ENCODE measurements at regions not wholly inside any gene's neighbourhood (a gene's known extent, or its start where the extent isn't known, plus 50 kb on each side); places are given as distances from the start of the nearest gene placed in this dataset.

DNA sequence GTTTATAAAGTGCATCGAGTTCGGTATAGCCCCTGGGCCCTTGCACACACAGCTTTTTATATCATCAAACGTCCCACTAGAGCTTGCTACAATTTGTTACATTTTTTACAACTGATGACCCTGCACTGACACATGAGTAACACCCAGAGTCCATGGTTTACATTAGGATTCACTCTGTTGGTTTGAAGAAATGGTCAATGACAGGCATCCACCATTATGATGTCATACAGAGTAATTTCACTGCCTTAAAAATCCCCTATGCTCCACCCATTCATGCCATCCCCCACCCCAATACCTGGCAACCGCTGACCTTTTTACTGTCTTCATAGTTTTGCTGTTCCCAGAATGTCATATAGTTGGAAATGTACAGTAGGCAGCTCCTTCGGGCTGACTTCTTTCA lies 130.2 kb downstream of the MED10 start:
- no peaks in the 10 kb centered on the region for H3K27me3 ChIP-seq (replicated peaks; ENCODE audit: insufficient read depth, low read depth, low read length, poor library complexity)
- no peak for DNase-seq (ENCODE audit: low spot score)
- ChIA-PET POLR2A (ENCODE audit: low non-redundant PET) (no interaction called here), CTCF (no interaction called here)
- no peaks in the 10 kb centered on the region for H3K36me3 ChIP-seq (ENCODE audit: insufficient read depth, low read length, poor library complexity, severe bottlenecking)
- H3K27ac ChIP-seq (ENCODE audit: low read depth, low read length, poor library complexity, severe bottlenecking): no peak overlapping the region
- no peak for TF ChIP-seq EZH2 (IDR thresholded peaks at IDR 0.05; ENCODE audit: borderline replicate concordance, low read depth, low read length, poor library complexity, severe bottlenecking)
- TF ChIP-seq CTCF (conservative IDR thresholded peaks at IDR 0.05; ENCODE audit: low read depth, low read length): no peak
- intact Hi-C loops (cut with micrococcal nuclease; ENCODE audit: unreplicated experiment): no loop called here
- no peaks in the 10 kb centered on the region for H3K4me1 ChIP-seq (ENCODE audit: insufficient read depth, low read length, poor library complexity, severe bottlenecking)
- no peaks in the 10 kb centered on the region for H3K9me3 ChIP-seq (ENCODE audit: low read depth, low read length, poor library complexity, severe bottlenecking)
- no TSS peak for BruUV-seq (replicated peaks)
- no peak overlapping the region for H3K4me3 ChIP-seq (ENCODE audit: low read depth, low read length, poor library complexity, severe bottlenecking)

GRCh38 chr5:6246820-6247437 lies 131.4 kb downstream of the MED10 start:
- H3K4me3 ChIP-seq (ENCODE audit: low read depth, low read length, poor library complexity, severe bottlenecking): no peak overlapping the region
- no peaks in the 10 kb centered on the region for H3K36me3 ChIP-seq (ENCODE audit: insufficient read depth, low read length, poor library complexity, severe bottlenecking)
- ChIA-PET CTCF (interaction anchor here (0.5 kb wide), 1 partner anchor 356 kb away, joined by 3 read pairs; no protein-coding TSS in a partner anchor), POLR2A (ENCODE audit: low non-redundant PET) (no interaction called here)
- intact Hi-C loops (cut with micrococcal nuclease; ENCODE audit: unreplicated experiment): no loop called here
- no TSS peak for BruUV-seq (replicated peaks)
- no peak for DNase-seq (ENCODE audit: low spot score)
- H3K27me3 ChIP-seq (replicated peaks; ENCODE audit: insufficient read depth, low read depth, low read length, poor library complexity): no peaks in the 10 kb centered on the region
- no peak for TF ChIP-seq EZH2 (IDR thresholded peaks at IDR 0.05; ENCODE audit: borderline replicate concordance, low read depth, low read length, poor library complexity, severe bottlenecking)
- TF ChIP-seq CTCF (conservative IDR thresholded peaks at IDR 0.05; ENCODE audit: low read depth, low read length): no peak
- no peak overlapping the region for H3K27ac ChIP-seq (ENCODE audit: low read depth, low read length, poor library complexity, severe bottlenecking)
- H3K9me3 ChIP-seq (ENCODE audit: low read depth, low read length, poor library complexity, severe bottlenecking): no peaks in the 10 kb centered on the region
- no peaks in the 10 kb centered on the region for H3K4me1 ChIP-seq (ENCODE audit: insufficient read depth, low read length, poor library complexity, severe bottlenecking)

- ChIA-PET CTCF (no interaction called here), POLR2A (ENCODE audit: low non-redundant PET) (no interaction called here)
- no peak for DNase-seq (ENCODE audit: low spot score)
- H3K27ac ChIP-seq (ENCODE audit: low read depth, low read length, poor library complexity, severe bottlenecking): no peak overlapping the region
- no peaks in the 10 kb centered on the region for H3K9me3 ChIP-seq (ENCODE audit: low read depth, low read length, poor library complexity, severe bottlenecking)
- no TSS peak for BruUV-seq (replicated peaks)
- no peaks in the 10 kb centered on the region for H3K4me1 ChIP-seq (ENCODE audit: insufficient read depth, low read length, poor library complexity, severe bottlenecking)
- H3K36me3 ChIP-seq (ENCODE audit: insufficient read depth, low read length, poor library complexity, severe bottlenecking): no peaks in the 10 kb centered on the region
- intact Hi-C loops (cut with micrococcal nuclease; ENCODE audit: unreplicated experiment): no loop called here
- TF ChIP-seq CTCF (conservative IDR thresholded peaks at IDR 0.05; ENCODE audit: low read depth, low read length) (no peak), EZH2 (IDR thresholded peaks at IDR 0.05; ENCODE audit: borderline replicate concordance, low read depth, low read length, poor library complexity, severe bottlenecking) (no peak)
- H3K4me3 ChIP-seq (ENCODE audit: low read depth, low read length, poor library complexity, severe bottlenecking): no peak overlapping the region
- H3K27me3 ChIP-seq (replicated peaks; ENCODE audit: insufficient read depth, low read depth, low read length, poor library complexity): no peaks in the 10 kb centered on the region
These were observed 134.0 kb downstream of the MED10 start for GRCh38 chr5:6244339-6244714.
